SKM-1 (cell line): ENCODE measurements at regions not wholly inside any gene's neighbourhood (a gene's known extent, or its start where the extent isn't known, plus 50 kb on each side); places are given as distances from the start of the nearest gene placed in this dataset.

ENCODE experiments used
- DNase-seq: peaks from one replicate; lab custom pipeline; 2025; ENCODE audit not compliant: unreplicated experiment; lab: John Stamatoyannopoulos, UW

GRCh38 chr15:98442379-98442833, 205.9 kb upstream of the IGF1R start:
- DNase-seq, result peak; percentile 34

- no peak for DNase-seq
Observed at GRCh38 chr15:98442901-98443300, 205.4 kb upstream of the IGF1R start.

DNA sequence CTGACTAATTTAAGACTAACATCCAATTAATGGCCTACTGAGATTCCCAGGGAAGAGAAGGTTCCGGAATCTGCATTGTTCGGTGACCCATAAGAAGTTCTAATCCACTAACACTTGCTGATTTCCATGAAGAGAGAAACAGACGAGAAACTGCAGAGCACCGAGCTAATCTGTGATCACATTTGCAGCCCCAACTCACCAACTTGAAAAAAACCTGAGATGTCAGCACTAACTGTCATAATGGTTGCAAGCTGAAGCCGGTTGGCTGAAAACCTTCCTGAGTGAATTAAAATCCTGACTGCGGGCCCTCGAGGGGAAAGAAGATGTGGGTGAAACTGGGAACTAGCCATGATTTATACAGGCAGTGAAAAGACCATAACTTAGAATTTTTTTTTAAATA, 204.8 kb upstream of the IGF1R start:
- DNase-seq, result no peak

GRCh38 chr15:98444138-98444537, 204.2 kb upstream of the IGF1R start:
- no peak for DNase-seq

DNA sequence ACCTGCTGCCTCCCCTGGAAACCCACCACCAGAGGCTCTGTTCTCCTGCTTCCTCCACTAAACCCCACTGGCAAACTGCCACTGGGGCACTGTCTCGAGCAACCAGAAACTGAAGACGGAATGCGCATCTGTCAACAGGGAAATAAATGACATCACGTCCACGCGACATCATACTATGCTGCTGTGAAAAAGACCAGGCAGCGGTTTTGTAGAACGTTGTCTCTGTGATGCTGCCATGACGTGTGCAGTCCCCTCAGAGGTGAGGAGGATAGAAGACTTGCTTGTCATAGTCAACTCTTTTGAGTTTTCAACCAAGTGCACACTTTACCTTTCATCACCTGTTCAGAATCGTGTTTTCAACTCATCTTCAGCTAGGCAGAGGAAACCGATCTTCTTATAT, 203.0 kb upstream of the IGF1R start:
- no peak for DNase-seq

DNA sequence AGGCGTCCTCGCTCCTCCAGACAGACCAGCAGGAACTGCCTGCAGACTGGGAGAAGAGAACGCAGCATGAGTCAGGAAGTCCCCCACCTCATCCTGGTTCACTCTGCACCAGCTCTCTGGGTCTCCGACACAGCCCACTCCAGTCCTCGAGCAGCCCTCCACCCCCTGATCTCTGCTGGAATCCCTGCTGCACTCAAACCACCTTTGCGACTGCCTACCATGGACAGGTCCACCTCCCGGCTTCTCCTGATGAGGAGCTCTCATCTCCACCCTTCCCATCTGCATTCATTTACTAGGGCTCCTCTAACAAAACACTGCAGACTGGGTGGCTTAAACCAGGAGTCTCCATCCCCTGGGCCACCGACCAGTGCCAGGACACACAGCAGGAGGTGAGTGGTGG, 202.3 kb upstream of the IGF1R start:
- no peak for DNase-seq

DNA sequence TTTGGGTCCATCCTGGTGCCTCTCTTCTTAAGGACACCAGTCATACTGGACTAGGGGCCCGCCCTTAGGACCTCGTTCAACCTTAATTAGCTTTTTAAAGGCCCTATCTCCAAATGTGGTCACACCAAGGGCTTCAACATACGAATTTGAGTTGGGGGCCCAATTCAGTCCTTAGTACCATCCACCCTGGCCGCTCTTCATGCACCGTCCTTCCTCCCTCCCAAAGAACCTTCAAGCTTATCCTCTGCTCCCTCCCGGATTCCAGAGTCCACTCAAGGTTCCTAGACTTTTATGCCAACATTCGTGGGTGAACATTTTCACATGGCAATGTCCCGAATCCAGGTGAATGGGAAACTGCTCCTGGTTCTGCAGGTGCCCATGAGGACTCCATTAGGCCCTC, 201.3 kb upstream of the IGF1R start:
- no peak for DNase-seq

DNA sequence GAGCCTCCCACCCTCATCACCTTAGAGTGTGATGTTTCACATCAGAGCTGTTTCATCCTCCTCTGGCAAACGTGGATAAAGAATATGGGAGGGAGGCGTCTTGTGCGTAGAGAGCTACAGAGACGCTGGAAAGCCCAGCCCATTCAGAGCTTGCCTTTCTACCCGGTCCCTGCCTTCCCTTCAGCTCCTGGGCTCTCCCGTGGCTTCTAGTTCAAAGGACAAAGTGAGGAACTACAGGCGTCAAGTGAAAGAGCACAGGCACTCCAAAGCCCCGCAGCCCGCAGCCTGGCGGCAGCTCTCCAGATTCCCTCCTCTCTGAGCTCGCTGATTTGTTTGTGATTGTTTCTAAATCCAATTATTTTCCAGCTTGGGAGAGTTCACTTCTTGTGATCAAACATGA, 197.1 kb upstream of the IGF1R start:
- DNase-seq, result no peak

DNA sequence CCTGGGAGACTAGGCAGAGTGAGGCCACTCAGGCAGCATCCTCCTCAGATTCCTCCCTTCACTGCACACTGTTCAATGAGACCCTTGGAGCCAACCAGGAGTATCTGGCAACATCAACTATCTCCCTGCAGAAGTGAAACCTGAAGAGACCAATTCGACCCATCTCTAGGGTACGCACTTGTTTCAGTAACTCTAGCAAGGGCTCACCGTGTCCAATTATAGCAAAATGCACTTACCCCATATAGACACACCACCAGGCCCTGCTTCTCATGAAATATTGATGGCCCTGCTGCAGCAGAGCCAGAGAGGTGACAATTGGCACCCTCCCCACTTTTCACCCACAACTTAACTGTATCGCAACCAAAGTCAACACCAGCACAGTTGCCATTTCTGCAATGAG, 196.1 kb upstream of the IGF1R start:
- no peak for DNase-seq

GRCh38 chr15:98455904-98456303, 192.4 kb upstream of the IGF1R start:
- no peak for DNase-seq

DNA sequence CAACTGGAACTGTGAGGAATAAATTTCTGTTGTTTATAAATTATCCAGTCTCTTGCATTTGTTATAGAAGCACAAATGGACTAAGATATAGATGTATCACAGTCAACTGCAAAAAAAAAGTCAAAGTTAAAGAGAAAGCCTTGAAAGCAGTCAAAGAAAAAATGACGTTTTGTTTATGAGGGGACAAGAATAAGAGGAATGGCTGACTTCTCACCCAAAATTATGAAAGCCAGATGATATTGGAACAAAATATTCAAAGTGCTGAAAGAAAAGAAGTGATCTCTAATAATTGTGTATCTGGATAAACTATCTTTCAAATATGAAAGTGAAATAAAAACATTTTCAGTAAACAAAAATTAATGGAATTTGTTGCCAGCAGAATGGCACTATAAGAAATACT, 171.8 kb upstream of the IGF1R start:
- DNase-seq, result no peak

DNA sequence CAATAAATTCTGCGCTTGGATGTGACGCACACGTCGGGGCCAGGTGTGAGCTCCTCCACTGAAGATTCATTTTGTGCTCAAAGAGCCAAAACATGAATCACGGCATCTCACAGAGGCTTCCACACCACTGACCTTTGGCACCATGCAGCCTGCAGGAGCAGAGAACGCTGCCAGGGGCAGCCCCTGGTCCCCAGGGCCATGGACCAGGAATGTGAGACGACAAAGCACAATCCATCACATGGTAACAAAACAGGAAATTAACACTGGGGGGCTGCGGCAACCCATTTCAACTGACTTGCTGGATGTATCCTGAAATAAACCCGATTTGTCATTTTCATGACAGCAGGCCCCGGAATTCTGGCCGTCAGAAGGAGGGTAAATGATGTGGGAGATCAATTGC, 167.5 kb upstream of the IGF1R start:
- DNase-seq, result no peak

GRCh38 chr15:98483575-98484130, 164.7 kb upstream of the IGF1R start:
- no peak for DNase-seq

- DNase-seq, result no peak
Observed at GRCh38 chr15:98484914-98485313, 163.4 kb upstream of the IGF1R start.

GRCh38 chr15:98485451-98485850, 162.9 kb upstream of the IGF1R start:
- DNase-seq, result no peak

DNA sequence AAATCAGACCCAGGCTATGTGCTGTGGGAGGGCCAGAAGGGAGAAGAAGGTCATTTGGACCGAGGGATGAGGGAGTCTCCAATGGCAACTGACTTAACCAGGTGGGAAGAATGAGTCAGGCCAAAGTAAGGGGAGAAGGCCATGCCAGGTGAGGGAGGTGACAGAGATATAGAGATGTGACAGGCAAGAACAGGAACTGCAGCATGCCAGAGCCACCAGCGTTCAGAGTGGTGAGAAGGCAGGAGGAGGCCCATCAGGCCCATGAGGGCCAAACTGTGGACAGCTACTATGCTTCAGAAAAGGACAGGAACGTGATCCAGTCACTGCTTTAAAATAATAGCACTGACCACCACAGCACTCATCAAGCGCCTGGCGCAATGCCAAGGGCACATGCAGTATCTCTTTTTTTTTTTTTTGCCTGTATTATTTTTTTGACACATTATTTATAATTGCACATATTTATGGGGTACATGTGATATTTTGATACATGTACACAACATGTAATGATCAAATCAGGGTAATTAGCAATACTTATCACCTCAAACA, 154.3 kb upstream of the IGF1R start:
- no peak for DNase-seq

DNA sequence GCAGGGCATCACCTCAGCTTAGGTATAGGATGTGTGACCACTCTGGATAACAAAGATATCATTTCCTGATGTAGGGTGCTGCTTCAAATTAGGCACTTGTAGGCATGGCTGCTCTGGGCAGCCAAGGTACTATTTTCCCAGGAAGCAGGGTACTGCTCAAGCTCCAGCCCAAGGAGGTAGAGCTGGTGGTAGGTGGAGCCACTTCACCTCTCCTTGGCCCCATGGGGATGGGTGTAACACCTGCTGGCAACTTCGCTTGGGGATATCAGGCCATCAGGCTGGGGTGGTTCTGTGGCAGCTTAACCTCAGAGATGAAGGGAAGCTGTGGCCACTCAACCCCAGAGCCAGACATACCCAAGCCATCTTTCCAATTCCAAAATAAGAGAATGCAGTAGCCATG, 147.1 kb upstream of the IGF1R start:
- DNase-seq, result no peak

DNA sequence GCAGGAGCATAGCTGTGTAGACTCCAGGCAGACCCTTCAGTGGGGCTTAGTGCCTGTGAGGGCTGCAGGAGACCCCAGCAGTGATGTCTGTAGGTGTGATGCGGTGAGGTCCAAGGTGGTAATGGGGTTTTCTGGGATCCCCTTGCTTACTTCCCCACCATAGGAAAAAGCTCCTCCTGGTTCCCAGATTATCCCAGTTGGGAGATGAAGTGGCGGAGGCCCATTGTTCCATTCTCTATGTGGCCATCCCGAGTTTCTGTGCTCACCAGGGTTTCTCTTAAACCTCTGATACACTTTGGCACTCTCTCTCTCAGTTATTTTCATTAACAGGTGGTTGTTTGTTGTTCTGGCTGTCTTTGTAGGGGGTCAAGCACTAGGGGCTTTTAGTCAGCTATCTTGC, 146.7 kb upstream of the IGF1R start:
- DNase-seq, result no peak

GRCh38 chr15:98503970-98504369, 144.4 kb upstream of the IGF1R start:
- peak; percentile 85 for DNase-seq

DNA sequence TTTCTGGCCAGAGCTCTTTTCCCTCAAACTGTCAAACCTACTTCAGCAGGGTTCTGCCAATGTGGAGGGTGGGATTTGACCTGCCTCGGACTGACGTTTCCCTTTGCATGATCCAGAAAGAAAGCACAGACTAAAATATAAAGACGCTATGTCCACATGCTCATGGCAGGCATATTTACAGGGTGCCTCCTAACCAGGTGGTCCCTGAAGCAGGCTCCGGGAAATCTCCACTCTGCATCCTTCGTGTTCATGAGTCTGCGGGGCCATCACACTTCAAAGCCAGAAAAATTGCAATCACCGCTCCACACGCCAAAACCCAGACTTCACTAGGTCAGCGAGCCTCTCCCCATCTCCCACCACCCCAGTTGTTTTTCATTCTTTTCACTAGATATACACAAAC, 143.3 kb upstream of the IGF1R start:
- DNase-seq, result no peak

DNA sequence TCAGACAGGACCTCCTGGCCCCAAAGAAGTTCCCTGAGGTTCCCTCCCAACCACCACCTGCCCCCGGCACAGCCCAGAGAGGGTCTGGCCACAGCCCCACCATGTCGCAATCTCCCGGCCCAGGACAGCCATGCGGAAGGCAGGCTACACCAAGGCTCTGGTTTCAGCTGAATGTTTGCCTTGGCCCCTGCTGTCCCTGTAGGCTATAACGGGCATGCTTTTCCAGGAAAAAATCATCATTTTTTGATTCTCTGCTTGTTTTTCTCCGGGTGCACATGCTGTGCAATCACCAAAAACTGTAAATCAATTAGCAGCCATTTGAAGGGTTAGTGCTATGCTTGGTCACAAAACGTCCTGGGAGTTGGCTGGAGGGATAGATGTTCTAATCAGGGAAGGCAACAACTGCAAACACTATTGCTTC, 142.7 kb upstream of the IGF1R start:
- no peak for DNase-seq

DNA sequence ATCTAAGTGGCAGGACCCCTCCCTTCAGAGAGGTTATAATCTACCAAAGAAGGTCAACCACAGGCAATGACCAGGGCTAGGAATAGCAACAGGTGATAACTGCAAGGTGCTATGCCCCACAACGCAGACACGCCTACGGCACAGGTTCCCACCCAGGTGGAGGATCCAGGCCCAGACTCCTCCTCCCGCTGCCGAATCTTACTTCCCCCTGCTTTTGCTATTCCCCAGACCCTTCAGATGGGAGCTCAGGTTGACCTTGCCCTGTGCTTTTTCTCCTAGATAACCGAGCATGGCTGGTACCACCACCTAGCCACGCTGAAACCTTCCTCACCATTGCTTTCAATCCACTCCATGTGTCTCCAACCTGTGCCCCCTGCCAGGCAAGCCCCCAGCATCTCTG, 142.2 kb upstream of the IGF1R start:
- DNase-seq, result no peak

DNA sequence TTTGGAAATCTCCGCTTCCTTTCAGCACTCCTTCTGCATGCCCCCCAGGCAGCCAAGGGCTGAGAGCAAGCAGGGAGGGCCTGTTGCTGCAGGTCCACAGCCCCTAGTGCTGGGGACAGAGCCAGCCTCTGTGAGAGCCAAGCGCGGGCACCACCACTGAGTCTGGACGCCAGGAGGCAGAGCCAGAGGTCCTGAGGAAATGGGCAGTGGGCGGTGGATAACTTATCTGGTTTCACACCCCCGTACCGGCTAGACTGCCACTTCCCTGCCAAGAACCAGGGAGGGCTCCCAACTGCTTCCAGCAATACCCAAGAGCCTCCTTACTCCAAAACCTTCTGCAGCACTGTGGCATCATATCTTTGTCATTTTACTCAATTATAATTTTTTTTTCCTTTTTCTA, 141.6 kb upstream of the IGF1R start:
- DNase-seq, result no peak
